Type B pancreatic cell (in vitro differentiated cells): ENCODE measurements at regions not wholly inside any gene's neighbourhood (a gene's known extent, or its start where the extent isn't known, plus 50 kb on each side); places are given as distances from the start of the nearest gene placed in this dataset.

Source experiments
- DNase-seq: peaks from one replicate; pipeline ENCODE4 v3.0.0; 2021; ENCODE audit warnings: mixed read lengths; ENCODE audit not compliant: unreplicated experiment; ENCODE audit errors: extremely low spot score
- H3K27ac Mint-ChIP-seq: 2 replicates; pipeline ENCODE4 v1.8.0; 2021; ENCODE audit warnings: mild to moderate bottlenecking, mixed read lengths
- H3K27me3 Mint-ChIP-seq: 2 replicates; pipeline ENCODE4 v1.8.0; 2021; ENCODE audit warnings: mixed read lengths
- H3K36me3 Mint-ChIP-seq: 2 replicates; pipeline ENCODE4 v1.8.0; 2021; ENCODE audit warnings: mixed read lengths
- H3K4me1 Mint-ChIP-seq: one replicate; pipeline ENCODE4 v1.8.0; 2021; ENCODE audit warnings: mixed read lengths; ENCODE audit not compliant: unreplicated experiment
- H3K4me3 Mint-ChIP-seq: 2 replicates; pipeline ENCODE4 v1.8.0; 2021; ENCODE audit warnings: mild to moderate bottlenecking, mixed read lengths
- H3K9me3 Mint-ChIP-seq: 2 replicates; pipeline ENCODE4 v1.8.0; 2021; ENCODE audit warnings: mixed read lengths
- CTCF ChIP-seq: fragments of 200-600 bp; sonication (generic); conservative IDR thresholded peaks from 2 replicates; pipeline ENCODE4 v1.5.0; 2021; ENCODE audit warnings: antibody characterized with exemption, mild to moderate bottlenecking

GRCh38 chr2:67213677-67214402 is 183.3 kb upstream of the ETAA1 start:
- Mint-ChIP-seq H3K4me3 (peak overlapping the region; percentile 58), H3K27ac (peak overlapping the region; percentile 4), H3K36me3 (peaks cover 3% of the 10 kb centered on the region)

GRCh38 chr2:67214585-67215185 is 182.4 kb upstream of the ETAA1 start:
- Mint-ChIP-seq H3K4me3 (peak overlapping the region; percentile 76), H3K36me3 (peaks cover 3% of the 10 kb centered on the region), H3K27me3 (peaks cover 10% of the 10 kb centered on the region), H3K9me3 (peaks cover 4% of the 10 kb centered on the region), H3K4me1 (peaks cover 22% of the 10 kb centered on the region), H3K27ac (peak overlapping the region; percentile 27)
- no peak for TF ChIP-seq CTCF
- no peak for DNase-seq

More at GRCh38 chr2:67213677-67214402, 183.3 kb upstream of the ETAA1 start:
- TF ChIP-seq CTCF: no peak
- DNase-seq: no peak
- Mint-ChIP-seq H3K9me3 (peaks cover 4% of the 10 kb centered on the region), H3K27me3 (peaks cover 12% of the 10 kb centered on the region), H3K4me1 (peaks cover 28% of the 10 kb centered on the region)

- peak; percentile 76 for TF ChIP-seq CTCF
- Mint-ChIP-seq H3K36me3 (peaks cover 3% of the 10 kb centered on the region), H3K4me1 (peaks cover 25% of the 10 kb centered on the region), H3K27ac (peak overlapping the region; percentile 27), H3K4me3 (peak overlapping the region; percentile 76), H3K27me3 (peaks cover 10% of the 10 kb centered on the region), H3K9me3 (peaks cover 4% of the 10 kb centered on the region)
- peak; percentile 75 for DNase-seq
Measured at GRCh38 chr2:67215214-67216055, 181.7 kb upstream of the ETAA1 start.

GRCh38 chr2:67216103-67216502 is 181.0 kb upstream of the ETAA1 start:
- Mint-ChIP-seq H3K27ac (peak overlapping the region; percentile 27), H3K27me3 (peaks cover 10% of the 10 kb centered on the region), H3K36me3 (peaks cover 3% of the 10 kb centered on the region), H3K4me3 (no peak overlapping the region), H3K4me1 (peaks cover 25% of the 10 kb centered on the region), H3K9me3 (peaks cover 4% of the 10 kb centered on the region)
- no peak for DNase-seq
- TF ChIP-seq CTCF: no peak

GRCh38 chr2:67216881-67217280 is 180.3 kb upstream of the ETAA1 start:
- Mint-ChIP-seq H3K4me3 (no peak overlapping the region), H3K4me1 (peaks cover 25% of the 10 kb centered on the region), H3K9me3 (peaks cover 4% of the 10 kb centered on the region), H3K36me3 (peaks cover 3% of the 10 kb centered on the region), H3K27ac (peak overlapping the region; percentile 8), H3K27me3 (peaks cover 10% of the 10 kb centered on the region)
- TF ChIP-seq CTCF: no peak
- no peak for DNase-seq
